ENCODE measurements at regions not wholly inside any gene's neighbourhood (a gene's known extent, or its start where the extent isn't known, plus 50 kb on each side); places are given as distances from the start of the nearest gene placed in this dataset.

GRCh38 chr14:38605193-38606114 lies 349.6 kb upstream of the CLEC14A start:
- TF ChIP-seq, protein P1, sequence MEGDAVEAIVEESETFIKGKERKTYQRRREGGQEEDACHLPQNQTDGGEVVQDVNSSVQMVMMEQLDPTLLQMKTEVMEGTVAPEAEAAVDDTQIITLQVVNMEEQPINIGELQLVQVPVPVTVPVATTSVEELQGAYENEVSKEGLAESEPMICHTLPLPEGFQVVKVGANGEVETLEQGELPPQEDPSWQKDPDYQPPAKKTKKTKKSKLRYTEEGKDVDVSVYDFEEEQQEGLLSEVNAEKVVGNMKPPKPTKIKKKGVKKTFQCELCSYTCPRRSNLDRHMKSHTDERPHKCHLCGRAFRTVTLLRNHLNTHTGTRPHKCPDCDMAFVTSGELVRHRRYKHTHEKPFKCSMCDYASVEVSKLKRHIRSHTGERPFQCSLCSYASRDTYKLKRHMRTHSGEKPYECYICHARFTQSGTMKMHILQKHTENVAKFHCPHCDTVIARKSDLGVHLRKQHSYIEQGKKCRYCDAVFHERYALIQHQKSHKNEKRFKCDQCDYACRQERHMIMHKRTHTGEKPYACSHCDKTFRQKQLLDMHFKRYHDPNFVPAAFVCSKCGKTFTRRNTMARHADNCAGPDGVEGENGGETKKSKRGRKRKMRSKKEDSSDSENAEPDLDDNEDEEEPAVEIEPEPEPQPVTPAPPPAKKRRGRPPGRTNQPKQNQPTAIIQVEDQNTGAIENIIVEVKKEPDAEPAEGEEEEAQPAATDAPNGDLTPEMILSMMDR (conservative IDR thresholded peaks at IDR 0.05; ENCODE audit: low read depth, low read length) = 0 out of 2 replicates have a peak, but pooled peaks have one; percentile 7
- no peak for TF ChIP-seq POLR2A (IDR thresholded peaks at IDR 0.05; ENCODE audit: low read depth, low read length)
- no peak for TF ChIP-seq CEBPB (IDR thresholded peaks at IDR 0.05; ENCODE audit: low read depth, low read length)
- no peak for TF ChIP-seq BHLHE40 (IDR thresholded peaks at IDR 0.05; ENCODE audit: low read depth, low read length)
- no peak for TF ChIP-seq RAD21 (IDR thresholded peaks at IDR 0.05; ENCODE audit: low read length)
- TF ChIP-seq MXI1 (IDR thresholded peaks at IDR 0.05; ENCODE audit: borderline replicate concordance, low read depth, low read length) = no peak
